PFSK-1 (cell line): ENCODE measurements at regions not wholly inside any gene's neighbourhood (a gene's known extent, or its start where the extent isn't known, plus 50 kb on each side); places are given as distances from the start of the nearest gene placed in this dataset.

Source experiments
- POLR2AphosphoS5 ChIP-seq: IDR thresholded peaks from 2 replicates; pipeline ENCODE4 v1.6.1; 2012; ENCODE audit warnings: low read depth, mild to moderate bottlenecking, control low read depth, low read length, moderate library complexity
- TAF1 ChIP-seq: IDR thresholded peaks from 2 replicates; pipeline ENCODE4 v1.6.1; 2012; ENCODE audit warnings: low read length, control low read depth, borderline replicate concordance; ENCODE audit not compliant: insufficient read depth

GRCh38 chr3:194253270-194253669 lies 97.9 kb downstream of the CPN2 start:
- TF ChIP-seq POLR2AphosphoS5 (no peak), TAF1 (no peak)
